Omental fat pad (tissue), 3 donors: ENCODE measurements at regions not wholly inside any gene's neighbourhood (a gene's known extent, or its start where the extent isn't known, plus 50 kb on each side); places are given as distances from the start of the nearest gene placed in this dataset.

ENCODE experiments used
- ATAC-seq: fragments of 150-250 bp; one replicate; pipeline ENCODE4 v1.9.1; 2016; ENCODE audit warnings: mild to moderate bottlenecking, moderate library complexity; ENCODE audit not compliant: low FRiP score
- DNase-seq: peaks from one replicate; pipeline ENCODE4 v3.0.0-alpha.2; 2019; ENCODE audit warnings: low spot score
- TF ChIP-seq, protein P1 (sequence below), 3 donors: fragments of 450-650 bp; IDR thresholded peaks; one replicate each; pipeline ENCODE4 v1.5.1; 2016 to 2017; ENCODE audit warnings: antibody characterized with exemption in 3 of 3, mild to moderate bottlenecking in 3 of 3, moderate library complexity in 2 of 3

DNA sequence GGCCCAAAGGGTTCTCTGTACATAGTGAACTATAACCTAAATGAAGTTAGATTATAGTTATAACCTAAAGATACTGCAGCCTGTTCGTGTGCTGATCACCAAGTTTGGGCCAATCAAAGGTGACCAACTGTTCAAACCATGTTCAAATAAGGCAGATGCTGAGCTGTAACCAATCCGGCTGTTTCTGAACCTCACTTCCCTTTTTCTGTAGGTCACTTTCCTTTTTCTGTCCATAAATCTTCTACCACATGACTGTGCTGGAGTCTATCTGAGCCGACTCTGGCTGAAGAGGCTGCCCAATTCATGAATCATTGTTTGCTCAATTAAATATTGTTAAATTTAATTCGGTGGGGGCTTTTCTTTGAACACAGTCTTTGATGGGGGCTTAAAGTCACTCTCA is 1920.2 kb downstream of the MAT2B start:
- TF ChIP-seq, protein P1, sequence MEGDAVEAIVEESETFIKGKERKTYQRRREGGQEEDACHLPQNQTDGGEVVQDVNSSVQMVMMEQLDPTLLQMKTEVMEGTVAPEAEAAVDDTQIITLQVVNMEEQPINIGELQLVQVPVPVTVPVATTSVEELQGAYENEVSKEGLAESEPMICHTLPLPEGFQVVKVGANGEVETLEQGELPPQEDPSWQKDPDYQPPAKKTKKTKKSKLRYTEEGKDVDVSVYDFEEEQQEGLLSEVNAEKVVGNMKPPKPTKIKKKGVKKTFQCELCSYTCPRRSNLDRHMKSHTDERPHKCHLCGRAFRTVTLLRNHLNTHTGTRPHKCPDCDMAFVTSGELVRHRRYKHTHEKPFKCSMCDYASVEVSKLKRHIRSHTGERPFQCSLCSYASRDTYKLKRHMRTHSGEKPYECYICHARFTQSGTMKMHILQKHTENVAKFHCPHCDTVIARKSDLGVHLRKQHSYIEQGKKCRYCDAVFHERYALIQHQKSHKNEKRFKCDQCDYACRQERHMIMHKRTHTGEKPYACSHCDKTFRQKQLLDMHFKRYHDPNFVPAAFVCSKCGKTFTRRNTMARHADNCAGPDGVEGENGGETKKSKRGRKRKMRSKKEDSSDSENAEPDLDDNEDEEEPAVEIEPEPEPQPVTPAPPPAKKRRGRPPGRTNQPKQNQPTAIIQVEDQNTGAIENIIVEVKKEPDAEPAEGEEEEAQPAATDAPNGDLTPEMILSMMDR (IDR thresholded peaks at IDR 0.05) = no peak
- DNase-seq = no peak

DNA sequence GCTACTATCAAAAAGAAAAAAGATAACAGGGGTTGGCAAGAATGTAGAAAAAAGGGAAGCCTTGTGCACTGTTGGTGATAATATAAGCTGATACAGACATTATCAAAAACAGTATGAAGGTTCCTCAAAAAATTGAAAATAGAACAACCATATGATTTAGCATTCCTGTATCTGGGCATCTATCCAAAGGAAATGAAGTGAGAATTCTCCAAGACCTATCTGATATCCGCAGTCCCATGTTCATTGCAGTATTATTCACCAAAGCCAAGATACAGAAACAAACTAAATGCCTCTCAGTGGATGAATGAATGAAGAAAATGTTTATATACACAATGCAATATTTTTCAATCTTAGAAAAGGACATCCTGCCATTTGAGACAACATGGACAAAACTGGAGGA is 1943.3 kb downstream of the MAT2B start:
- TF ChIP-seq, protein P1 (IDR thresholded peaks at IDR 0.05) = no peak
- DNase-seq (no peak), ATAC-seq (no peak)

More for the DNA sequence above, 1920.2 kb downstream of the MAT2B start:
- no peak for ATAC-seq

DNA sequence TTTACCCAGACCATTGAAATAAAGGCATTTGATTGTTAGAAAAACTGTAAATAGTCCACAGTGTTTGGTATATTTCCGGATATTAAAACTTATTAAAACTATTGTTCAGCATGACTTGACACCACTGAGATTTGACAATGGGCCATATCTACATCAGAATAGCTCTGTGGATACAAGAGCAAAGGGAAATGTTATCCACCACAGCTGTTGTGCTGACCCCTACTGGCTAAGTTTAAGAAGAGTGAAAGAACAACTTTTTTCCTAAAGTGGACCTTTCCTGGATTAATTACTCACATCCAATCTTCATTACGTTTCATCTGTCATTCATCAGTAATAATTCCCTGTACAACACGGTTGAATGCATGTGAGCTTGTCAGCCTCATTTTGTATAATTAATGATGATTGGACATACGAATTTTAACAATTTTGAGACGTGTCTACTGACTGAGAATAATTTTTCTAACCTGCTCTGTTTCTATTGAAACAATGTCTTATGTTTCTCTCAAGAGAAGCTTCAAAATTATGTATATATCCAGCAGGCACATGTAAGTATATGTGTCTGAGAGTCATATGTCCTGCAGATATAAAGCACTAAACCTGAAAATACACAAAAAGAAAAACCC is 1952.6 kb downstream of the MAT2B start:
- no peak for ATAC-seq
- DNase-seq = no peak
- TF ChIP-seq, protein P1 (IDR thresholded peaks at IDR 0.05) = no peak

DNA sequence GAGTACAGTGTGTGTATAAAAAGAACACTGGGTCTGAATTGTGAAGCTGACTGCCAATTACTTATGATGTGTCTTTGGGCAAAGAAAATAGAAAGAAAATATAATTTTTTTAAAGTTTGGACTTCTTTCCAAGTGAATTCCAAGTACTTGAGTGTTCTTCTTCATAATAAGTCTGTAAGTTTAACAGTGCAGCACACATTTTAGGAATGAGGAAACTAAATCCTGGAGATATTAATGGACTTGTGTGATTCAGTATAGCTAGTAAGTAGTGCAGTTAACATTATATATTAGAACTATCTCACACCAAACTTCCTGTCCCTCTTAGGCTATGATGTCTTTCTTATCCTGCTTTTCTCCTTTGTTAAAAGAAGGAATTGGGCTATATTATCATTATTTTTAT is 1953.8 kb downstream of the MAT2B start:
- DNase-seq (no peak), ATAC-seq (no peak)
- TF ChIP-seq, protein P1 (IDR thresholded peaks at IDR 0.05) = no peak

DNA sequence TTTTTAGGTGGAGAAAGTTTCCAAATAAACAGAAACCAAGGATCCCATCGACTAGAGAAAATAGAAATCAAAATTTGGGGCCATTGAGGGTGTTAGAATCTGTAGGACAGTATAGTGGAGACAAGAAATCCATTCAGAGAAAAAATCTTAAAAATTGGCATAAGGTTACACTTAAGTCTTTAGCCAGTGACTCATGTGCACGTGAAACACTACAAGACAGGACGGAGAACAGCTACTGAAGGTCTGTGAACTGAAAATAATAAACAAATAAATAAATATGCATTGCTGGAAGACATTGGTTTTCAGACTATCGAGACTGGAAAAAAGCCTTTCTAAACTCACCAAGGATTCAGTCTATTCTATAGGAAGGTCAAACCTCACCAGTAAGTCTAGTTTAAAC is 1955.5 kb downstream of the MAT2B start:
- no peak for DNase-seq
- TF ChIP-seq, protein P1 (IDR thresholded peaks at IDR 0.05) = no peak
- no peak for ATAC-seq

DNA sequence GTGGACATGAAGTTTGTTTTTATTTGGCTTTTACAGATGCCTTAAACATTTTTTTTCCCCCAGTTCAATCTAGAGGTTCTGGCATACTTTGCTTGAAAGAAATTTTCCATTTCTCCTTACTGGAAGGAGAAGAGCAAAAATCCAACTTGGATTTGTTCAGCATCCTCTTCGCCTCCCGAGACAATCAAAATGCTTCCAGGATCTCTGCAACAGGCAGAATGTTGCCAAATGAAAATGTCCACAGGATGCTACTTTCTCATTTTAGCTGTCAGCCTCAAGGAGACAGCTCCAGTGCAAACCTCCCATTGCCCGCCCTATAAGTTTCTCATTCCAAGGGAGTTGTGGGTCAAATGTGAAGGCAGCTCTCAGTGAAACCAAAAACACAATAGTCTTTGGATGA is 1972.1 kb downstream of the MAT2B start:
- DNase-seq (no peak), ATAC-seq (no peak)
- TF ChIP-seq, protein P1 (IDR thresholded peaks at IDR 0.05) = no peak

DNA sequence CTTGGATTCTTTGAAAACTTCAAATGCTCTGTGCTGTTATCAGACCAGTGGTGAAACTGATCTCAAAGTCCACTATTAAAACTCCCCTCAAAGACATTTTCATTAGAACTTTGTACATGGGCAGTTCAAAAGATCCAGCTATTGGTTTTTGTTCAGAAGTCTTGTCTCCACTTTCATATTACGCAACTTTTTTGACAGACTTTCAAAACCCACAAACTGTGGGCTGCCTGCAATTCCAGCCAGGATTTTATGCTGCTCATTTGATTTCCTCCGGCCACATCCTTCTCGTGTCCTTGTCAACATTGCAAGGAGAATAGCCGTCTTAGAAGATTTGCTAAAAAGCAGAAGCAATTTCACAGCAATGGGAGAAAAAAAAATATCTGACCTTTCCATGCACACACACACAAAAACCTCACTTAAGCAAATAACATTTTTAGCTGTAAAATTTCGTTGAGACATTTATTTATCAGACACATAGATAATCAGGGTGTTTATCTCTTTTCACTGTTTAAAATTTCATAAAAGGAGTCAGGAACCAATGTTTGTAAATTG is 1990.5 kb downstream of the MAT2B start:
- DNase-seq = no peak
- no peak for ATAC-seq
- TF ChIP-seq, protein P1 (IDR thresholded peaks at IDR 0.05) = no peak
